ENCODE measurements at regions not wholly inside any gene's neighbourhood (a gene's known extent, or its start where the extent isn't known, plus 50 kb on each side); places are given as distances from the start of the nearest gene placed in this dataset.

DNA sequence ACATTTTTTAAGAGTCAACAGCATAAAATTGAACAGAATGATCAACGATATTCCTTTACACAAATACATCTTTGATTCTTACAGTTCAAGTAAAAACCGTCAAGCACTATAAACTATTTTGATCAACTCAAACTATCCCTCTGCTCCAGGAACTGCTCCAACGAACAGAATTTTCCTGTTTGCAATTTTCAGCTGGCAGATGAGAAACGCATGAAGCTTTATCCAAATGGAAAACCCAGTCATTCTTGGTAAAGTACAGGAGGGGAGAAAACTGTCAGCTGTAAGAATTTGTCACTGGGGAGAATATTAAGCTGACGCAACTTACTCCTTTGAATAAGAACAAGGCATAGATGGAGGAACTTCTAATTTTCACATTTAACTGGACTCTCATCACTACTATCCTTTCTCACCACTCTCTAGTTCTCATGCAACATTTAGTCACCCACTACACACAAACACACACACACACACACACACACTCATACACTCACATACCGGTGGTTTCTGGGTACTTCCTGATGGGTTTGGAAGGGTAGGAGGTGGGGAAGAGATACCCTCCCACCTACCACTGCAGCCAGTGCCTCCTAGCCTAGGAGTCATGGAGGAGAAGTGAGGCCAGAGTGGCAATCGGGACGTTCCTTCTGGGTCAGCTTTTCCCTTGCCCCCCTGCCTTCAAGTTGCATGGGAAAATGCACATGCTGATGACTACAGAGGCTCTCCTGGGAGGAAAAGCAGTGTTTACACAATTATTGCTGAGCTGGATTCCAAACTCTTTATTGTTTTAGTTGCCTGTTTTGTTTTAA, 54.0 kb upstream of the SPATS2L start:
- no peaks in the 10 kb centered on the region for H3K4me1 ChIP-seq (ENCODE audit: control insufficient read depth, low read length)
- no peaks in the 10 kb centered on the region for H3K36me3 ChIP-seq (ENCODE audit: control insufficient read depth, low read length)
- no peak overlapping the region for H3K4me3 ChIP-seq (ENCODE audit: low read length)
- no peaks in the 10 kb centered on the region for H3K9me2 ChIP-seq (replicated peaks; ENCODE audit: control insufficient read depth, low read length)
- H3K27ac ChIP-seq (ENCODE audit: low read depth, low read length) = no peak overlapping the region
- no peaks in the 10 kb centered on the region for H4K20me1 ChIP-seq (ENCODE audit: control insufficient read depth, insufficient read depth, low read depth, low read length)
- H3K9me3 ChIP-seq (ENCODE audit: control insufficient read depth, insufficient read depth, low read length) = no peaks in the 10 kb centered on the region
- H3K4me2 ChIP-seq (ENCODE audit: low read length) = no peak overlapping the region
- H3F3A ChIP-seq (ENCODE audit: control insufficient read depth, insufficient read depth) = no peaks in the 10 kb centered on the region
- H3K27me3 ChIP-seq (ENCODE audit: control insufficient read depth, low read length) = no peaks in the 10 kb centered on the region
- H3K79me2 ChIP-seq (ENCODE audit: control insufficient read depth, low read length) = no peaks in the 10 kb centered on the region
- TF ChIP-seq CTCF (IDR thresholded peaks at IDR 0.05; ENCODE audit: low read depth, low read length, poor library complexity, severe bottlenecking) (no peak), EZH2phosphoT487 (IDR thresholded peaks at IDR 0.05; ENCODE audit: borderline replicate concordance, low read length) (no peak)

DNA sequence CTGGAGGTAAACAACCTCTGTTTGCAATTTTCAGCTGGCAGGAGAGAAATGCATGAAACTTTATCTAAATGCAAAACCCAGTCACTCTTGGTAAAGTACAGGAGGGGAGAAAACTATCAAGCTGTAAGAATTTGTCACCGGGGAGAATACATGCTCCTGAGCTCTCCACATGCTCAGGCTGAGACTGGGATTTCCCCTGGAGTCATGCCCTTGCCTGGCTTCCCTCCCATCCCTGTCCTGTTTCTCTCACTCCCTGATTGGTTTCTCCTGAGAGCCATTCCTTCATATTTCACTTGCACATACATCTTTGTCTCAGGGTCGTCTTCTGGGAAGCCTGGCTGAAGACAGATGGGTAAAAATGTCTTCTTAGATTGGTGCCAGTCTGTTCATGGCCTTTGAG, 52.9 kb upstream of the SPATS2L start:
- Histone ChIP-seq H3K79me2 (ENCODE audit: control insufficient read depth, low read length) (no peaks in the 10 kb centered on the region), H3K27ac (ENCODE audit: low read depth, low read length) (no peak overlapping the region), H3K9me2 (replicated peaks; ENCODE audit: control insufficient read depth, low read length) (no peaks in the 10 kb centered on the region), H3K9me3 (ENCODE audit: control insufficient read depth, insufficient read depth, low read length) (no peaks in the 10 kb centered on the region), H3K36me3 (ENCODE audit: control insufficient read depth, low read length) (no peaks in the 10 kb centered on the region), H3K4me3 (ENCODE audit: low read length) (no peak overlapping the region), H3F3A (ENCODE audit: control insufficient read depth, insufficient read depth) (no peaks in the 10 kb centered on the region), H3K4me2 (ENCODE audit: low read length) (no peak overlapping the region), H3K4me1 (ENCODE audit: control insufficient read depth, low read length) (no peaks in the 10 kb centered on the region), H4K20me1 (ENCODE audit: control insufficient read depth, insufficient read depth, low read depth, low read length) (no peaks in the 10 kb centered on the region), H3K27me3 (ENCODE audit: control insufficient read depth, low read length) (no peaks in the 10 kb centered on the region)
- TF ChIP-seq EZH2phosphoT487 (IDR thresholded peaks at IDR 0.05; ENCODE audit: borderline replicate concordance, low read length) = no peak
- no peak for TF ChIP-seq CTCF (IDR thresholded peaks at IDR 0.05; ENCODE audit: low read depth, low read length, poor library complexity, severe bottlenecking)

GRCh38 chr2:200254773-200255172, 51.7 kb upstream of the SPATS2L start:
- H3K9me2 ChIP-seq (replicated peaks; ENCODE audit: control insufficient read depth, low read length) = no peaks in the 10 kb centered on the region
- H3K36me3 ChIP-seq (ENCODE audit: control insufficient read depth, low read length) = no peaks in the 10 kb centered on the region
- no peak overlapping the region for H3K4me2 ChIP-seq (ENCODE audit: low read length)
- TF ChIP-seq EZH2phosphoT487 (IDR thresholded peaks at IDR 0.05; ENCODE audit: borderline replicate concordance, low read length) (no peak), CTCF (IDR thresholded peaks at IDR 0.05; ENCODE audit: low read depth, low read length, poor library complexity, severe bottlenecking) (no peak)
- H3K27ac ChIP-seq (ENCODE audit: low read depth, low read length) = no peak overlapping the region
- H3K4me1 ChIP-seq (ENCODE audit: control insufficient read depth, low read length) = no peaks in the 10 kb centered on the region
- H3K79me2 ChIP-seq (ENCODE audit: control insufficient read depth, low read length) = no peaks in the 10 kb centered on the region
- no peak overlapping the region for H3K4me3 ChIP-seq (ENCODE audit: low read length)
- no peaks in the 10 kb centered on the region for H3K27me3 ChIP-seq (ENCODE audit: control insufficient read depth, low read length)
- H3F3A ChIP-seq (ENCODE audit: control insufficient read depth, insufficient read depth) = no peaks in the 10 kb centered on the region
- H4K20me1 ChIP-seq (ENCODE audit: control insufficient read depth, insufficient read depth, low read depth, low read length) = no peaks in the 10 kb centered on the region
- no peaks in the 10 kb centered on the region for H3K9me3 ChIP-seq (ENCODE audit: control insufficient read depth, insufficient read depth, low read length)

All from DOHH2 (cell line).